Stimulated activated naive CD8-positive, alpha-beta T cell treated with anti-CD3 and anti-CD28 coated beads, Interleukin-15, Interleukin-2, amounts not matched to agents 100 ng/mL and 50 ng/mL, for 24 hours (primary cell): ENCODE measurements at regions not wholly inside any gene's neighbourhood (a gene's known extent, or its start where the extent isn't known, plus 50 kb on each side); places are given as distances from the start of the nearest gene placed in this dataset.

Experiments
- H3K27ac Mint-ChIP-seq: one replicate; pipeline ENCODE4 v1.8.0; 2021; ENCODE audit warnings: mild to moderate bottlenecking, mixed read lengths
- H3K27me3 Mint-ChIP-seq: one replicate; pipeline ENCODE4 v1.8.0; 2021; ENCODE audit warnings: mixed read lengths
- H3K36me3 Mint-ChIP-seq: one replicate; pipeline ENCODE4 v1.8.0; 2021; ENCODE audit warnings: low read depth, mixed read lengths
- H3K4me1 Mint-ChIP-seq: one replicate; pipeline ENCODE4 v1.8.0; 2021; ENCODE audit warnings: low read depth, mixed read lengths
- H3K4me3 Mint-ChIP-seq: one replicate; pipeline ENCODE4 v1.8.0; 2021; ENCODE audit warnings: mild to moderate bottlenecking, mixed read lengths
- H3K9me3 Mint-ChIP-seq: one replicate; pipeline ENCODE4 v1.8.0; 2021; ENCODE audit warnings: mixed read lengths

DNA sequence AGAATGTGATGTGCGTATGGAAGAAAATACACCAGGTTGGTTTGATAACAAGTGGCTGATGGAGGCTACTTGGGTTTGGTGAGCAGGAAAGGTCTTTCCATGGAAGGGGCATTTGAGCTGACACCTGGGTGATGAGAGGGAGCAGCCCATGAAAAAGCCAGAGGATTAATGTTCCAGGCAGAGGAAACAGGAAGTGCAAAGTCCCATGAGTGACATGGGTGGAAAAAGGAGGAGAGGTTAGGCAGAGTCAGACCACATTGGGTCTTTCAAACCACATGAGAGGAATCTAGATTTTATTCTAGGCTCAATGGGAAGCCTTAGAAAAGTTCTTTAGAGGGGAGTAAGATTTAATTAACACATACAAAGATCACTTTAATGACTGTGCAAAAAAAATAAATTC lies 195.7 kb downstream of the LRATD1 start:
- H3K27me3 Mint-ChIP-seq = no peaks in the 10 kb centered on the region
- no peak overlapping the region for H3K27ac Mint-ChIP-seq
- no peak overlapping the region for H3K4me3 Mint-ChIP-seq
- no peaks in the 10 kb centered on the region for H3K36me3 Mint-ChIP-seq
- peaks cover 7% of the 10 kb centered on the region for H3K9me3 Mint-ChIP-seq
- no peaks in the 10 kb centered on the region for H3K4me1 Mint-ChIP-seq

DNA sequence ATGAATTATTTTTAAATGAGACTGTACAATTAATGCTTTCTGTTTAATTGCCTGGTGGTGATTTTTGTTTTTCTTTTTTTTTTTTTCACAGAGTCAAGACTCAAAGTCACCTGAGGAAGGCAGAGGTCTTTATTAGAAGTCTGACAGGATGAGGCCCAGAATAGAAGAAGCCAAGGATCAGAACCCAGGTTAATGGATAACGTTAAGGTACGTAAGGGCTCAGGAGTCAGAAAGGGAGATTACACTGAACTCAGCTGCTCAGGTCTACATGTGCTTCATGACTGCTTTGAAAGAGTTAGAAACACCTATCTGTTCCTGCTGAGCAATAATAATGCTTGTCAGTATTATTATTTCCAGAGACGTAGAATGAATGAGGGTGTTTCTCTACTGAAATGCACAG lies 196.5 kb downstream of the LRATD1 start:
- Mint-ChIP-seq H3K36me3 (no peaks in the 10 kb centered on the region), H3K27ac (no peak overlapping the region), H3K9me3 (peaks cover 7% of the 10 kb centered on the region), H3K4me3 (no peak overlapping the region), H3K27me3 (no peaks in the 10 kb centered on the region), H3K4me1 (no peaks in the 10 kb centered on the region)

DNA sequence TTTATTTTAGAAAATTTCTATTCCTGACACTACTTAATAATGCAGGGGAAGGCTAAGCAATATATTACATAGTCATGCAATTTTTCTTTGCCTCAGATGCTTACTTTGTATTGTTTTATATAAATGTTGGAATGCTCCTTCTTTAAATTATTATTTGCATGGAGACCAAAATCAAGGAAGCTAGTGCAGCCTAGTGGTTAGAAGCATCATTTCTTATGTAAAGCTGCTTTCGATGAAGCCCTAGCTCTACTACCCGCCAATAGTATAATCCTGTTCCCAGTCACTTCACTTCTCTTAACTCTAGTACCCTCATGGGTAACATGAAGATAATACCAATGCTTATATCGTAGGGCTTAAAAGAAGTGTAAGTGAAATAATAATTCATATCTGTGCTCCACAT lies 198.9 kb downstream of the LRATD1 start:
- Mint-ChIP-seq H3K27me3 (no peaks in the 10 kb centered on the region), H3K4me1 (no peaks in the 10 kb centered on the region), H3K9me3 (peaks cover 7% of the 10 kb centered on the region), H3K4me3 (no peak overlapping the region), H3K36me3 (no peaks in the 10 kb centered on the region), H3K27ac (no peak overlapping the region)

- H3K27me3 Mint-ChIP-seq = peaks cover 3% of the 10 kb centered on the region
Measured at GRCh38 chr2:14843507-14844204, 211.1 kb downstream of the LRATD1 start.

GRCh38 chr2:14855751-14856150 lies 223.2 kb downstream of the LRATD1 start:
- peaks cover 18% of the 10 kb centered on the region for H3K9me3 Mint-ChIP-seq
- no peak overlapping the region for H3K27ac Mint-ChIP-seq
- H3K4me3 Mint-ChIP-seq = no peak overlapping the region
- H3K4me1 Mint-ChIP-seq = no peaks in the 10 kb centered on the region
- H3K27me3 Mint-ChIP-seq = no peaks in the 10 kb centered on the region
- no peaks in the 10 kb centered on the region for H3K36me3 Mint-ChIP-seq

More at GRCh38 chr2:14843507-14844204, 211.1 kb downstream of the LRATD1 start:
- Mint-ChIP-seq H3K36me3 (no peaks in the 10 kb centered on the region), H3K27ac (no peak overlapping the region), H3K4me1 (no peaks in the 10 kb centered on the region), H3K4me3 (no peak overlapping the region), H3K9me3 (peaks cover 27% of the 10 kb centered on the region)

- Mint-ChIP-seq H3K9me3 (peaks cover 14% of the 10 kb centered on the region), H3K4me1 (no peaks in the 10 kb centered on the region), H3K4me3 (no peak overlapping the region)
Measured at GRCh38 chr2:14861181-14861580, 228.7 kb downstream of the LRATD1 start.

DNA sequence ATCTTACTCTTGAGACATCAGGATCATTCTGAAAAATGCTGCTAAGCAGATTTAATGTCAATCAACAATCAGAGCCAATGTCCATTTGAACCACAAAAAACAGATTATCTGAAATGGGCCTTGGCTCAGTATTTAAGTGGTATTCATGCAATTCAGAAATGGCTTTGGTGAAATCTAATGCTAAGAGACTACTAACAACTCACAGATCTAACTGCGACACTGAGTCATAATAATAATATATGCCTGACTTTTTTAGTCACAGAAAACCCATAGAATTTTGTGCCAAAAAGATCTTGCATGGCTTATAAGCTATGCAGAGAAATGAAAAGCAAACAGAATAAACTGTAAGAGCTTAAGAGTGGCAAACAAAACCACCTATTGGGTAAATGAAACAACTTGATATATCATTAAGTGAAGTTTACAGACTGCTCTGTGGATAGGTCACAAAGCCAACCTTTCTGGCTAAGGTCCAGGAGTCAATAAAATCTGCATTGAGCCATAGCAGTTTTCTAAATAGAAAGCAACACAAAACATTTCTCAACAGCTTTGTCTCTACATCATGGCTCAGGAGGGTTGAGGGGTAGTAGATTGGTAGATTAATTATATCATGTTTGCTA lies 234.3 kb downstream of the LRATD1 start:
- Mint-ChIP-seq H3K4me3 (no peak overlapping the region), H3K36me3 (no peaks in the 10 kb centered on the region), H3K27me3 (no peaks in the 10 kb centered on the region), H3K27ac (no peak overlapping the region), H3K9me3 (no peaks in the 10 kb centered on the region), H3K4me1 (no peaks in the 10 kb centered on the region)

More at GRCh38 chr2:14861181-14861580, 228.7 kb downstream of the LRATD1 start:
- Mint-ChIP-seq H3K36me3 (no peaks in the 10 kb centered on the region), H3K27me3 (no peaks in the 10 kb centered on the region), H3K27ac (no peak overlapping the region)

DNA sequence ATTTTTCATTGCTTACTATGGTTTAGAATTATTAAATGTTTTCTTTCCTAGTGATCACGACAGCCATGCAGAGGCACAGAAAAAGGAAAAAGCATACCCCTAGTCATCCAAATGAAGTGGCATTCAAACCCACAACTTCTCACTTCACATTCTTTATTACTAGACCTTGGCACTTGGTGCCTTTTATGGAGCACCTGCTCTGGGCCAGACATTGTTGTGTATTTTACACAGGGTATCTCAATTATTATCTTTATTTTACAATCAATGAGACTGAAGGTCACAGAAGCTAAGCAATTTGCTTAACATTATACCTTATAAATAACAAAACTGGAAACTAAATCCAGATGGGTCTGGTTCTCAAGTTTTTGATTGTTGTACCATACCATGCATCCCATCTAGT lies 235.3 kb downstream of the LRATD1 start:
- H3K4me3 Mint-ChIP-seq = no peak overlapping the region
- no peaks in the 10 kb centered on the region for H3K4me1 Mint-ChIP-seq
- H3K36me3 Mint-ChIP-seq = no peaks in the 10 kb centered on the region
- no peaks in the 10 kb centered on the region for H3K9me3 Mint-ChIP-seq
- no peaks in the 10 kb centered on the region for H3K27me3 Mint-ChIP-seq
- H3K27ac Mint-ChIP-seq = no peak overlapping the region

DNA sequence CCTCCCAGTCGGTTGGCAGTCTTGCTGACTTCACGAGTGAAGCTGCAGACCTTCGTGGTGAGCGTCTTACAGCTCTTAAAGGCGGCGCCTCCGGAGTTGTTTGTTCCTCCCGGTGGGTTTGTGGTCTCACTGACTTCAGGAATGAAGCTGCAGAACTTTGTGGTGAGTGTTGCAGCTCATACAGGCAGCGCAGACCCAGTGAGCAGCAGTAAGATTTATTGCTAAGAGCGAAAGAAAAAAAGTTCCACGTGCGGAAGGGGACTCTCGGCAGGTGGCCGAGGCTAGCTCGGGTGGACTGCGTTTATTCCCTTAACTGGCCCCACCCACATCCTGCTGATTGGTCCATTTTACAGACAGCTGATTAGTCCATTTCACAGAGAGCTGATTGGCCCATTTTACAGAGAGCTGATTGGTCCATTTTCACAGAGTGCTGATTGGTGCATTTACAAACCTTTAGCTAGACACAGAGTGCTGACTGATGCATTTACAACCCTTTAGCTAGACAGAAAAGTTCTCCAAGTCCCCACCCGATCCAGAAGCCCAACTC lies 240.3 kb downstream of the LRATD1 start:
- Mint-ChIP-seq H3K4me1 (no peaks in the 10 kb centered on the region), H3K27ac (no peak overlapping the region), H3K4me3 (no peak overlapping the region), H3K36me3 (no peaks in the 10 kb centered on the region), H3K27me3 (peaks cover under 1% of the 10 kb centered on the region), H3K9me3 (no peaks in the 10 kb centered on the region)

GRCh38 chr2:14881651-14882327 lies 249.3 kb downstream of the LRATD1 start:
- H3K4me3 Mint-ChIP-seq = no peak overlapping the region
- no peaks in the 10 kb centered on the region for H3K36me3 Mint-ChIP-seq
- peaks cover 4% of the 10 kb centered on the region for H3K27me3 Mint-ChIP-seq
- no peak overlapping the region for H3K27ac Mint-ChIP-seq
- no peaks in the 10 kb centered on the region for H3K4me1 Mint-ChIP-seq
- H3K9me3 Mint-ChIP-seq = no peaks in the 10 kb centered on the region

- Mint-ChIP-seq H3K4me1 (no peaks in the 10 kb centered on the region), H3K36me3 (no peaks in the 10 kb centered on the region), H3K27ac (no peak overlapping the region), H3K9me3 (no peaks in the 10 kb centered on the region), H3K27me3 (no peaks in the 10 kb centered on the region), H3K4me3 (no peak overlapping the region)
Measured at GRCh38 chr2:14884651-14885050, 252.1 kb downstream of the LRATD1 start.

GRCh38 chr2:14891546-14891945 lies 259.0 kb downstream of the LRATD1 start:
- Mint-ChIP-seq H3K27me3 (no peaks in the 10 kb centered on the region), H3K9me3 (no peaks in the 10 kb centered on the region), H3K4me1 (no peaks in the 10 kb centered on the region), H3K4me3 (no peak overlapping the region), H3K27ac (no peak overlapping the region), H3K36me3 (no peaks in the 10 kb centered on the region)

GRCh38 chr2:14896330-14897030 lies 264.0 kb downstream of the LRATD1 start:
- no peak overlapping the region for H3K27ac Mint-ChIP-seq
- H3K36me3 Mint-ChIP-seq = no peaks in the 10 kb centered on the region
- no peak overlapping the region for H3K4me3 Mint-ChIP-seq
- no peaks in the 10 kb centered on the region for H3K27me3 Mint-ChIP-seq
- no peaks in the 10 kb centered on the region for H3K4me1 Mint-ChIP-seq
- H3K9me3 Mint-ChIP-seq = no peaks in the 10 kb centered on the region

- H3K27me3 Mint-ChIP-seq = no peaks in the 10 kb centered on the region
- H3K36me3 Mint-ChIP-seq = no peaks in the 10 kb centered on the region
- no peaks in the 10 kb centered on the region for H3K9me3 Mint-ChIP-seq
- no peaks in the 10 kb centered on the region for H3K4me1 Mint-ChIP-seq
- H3K4me3 Mint-ChIP-seq = no peak overlapping the region
- H3K27ac Mint-ChIP-seq = no peak overlapping the region
Measured at GRCh38 chr2:14899621-14900414, 267.3 kb downstream of the LRATD1 start.
